SK-N-SH treated with all-trans-retinoic acid at 6 μM for 48 hours (cell line): ENCODE measurements at regions not wholly inside any gene's neighbourhood (a gene's known extent, or its start where the extent isn't known, plus 50 kb on each side); places are given as distances from the start of the nearest gene placed in this dataset.

Source experiments
- ATAC-seq: fragments of 200-7000 bp; cut with Tn5 transposase; 3 replicates; pipeline ENCODE4 v1.9.1; 2020; ENCODE audit warnings: mild to moderate bottlenecking, moderate library complexity
- ARNTL ChIP-seq: fragments of 450-650 bp; formaldehyde crosslinking; IDR thresholded peaks from 2 replicates; pipeline ENCODE4 v1.5.0; 2020; ENCODE audit warnings: low read depth, mild to moderate bottlenecking, moderate library complexity, borderline replicate concordance
- BACH2 ChIP-seq: fragments of 250-450 bp; sonication (Bioruptor Pico); IDR thresholded peaks from 2 replicates; pipeline ENCODE4 v1.9.0; 2021; ENCODE audit warnings: mild to moderate bottlenecking, borderline replicate concordance
- CREB5 ChIP-seq: fragments of 250-450 bp; sonication (Bioruptor Pico); IDR thresholded peaks from 2 replicates; pipeline ENCODE4 v1.5.1; 2020; ENCODE audit warnings: low read depth, mild to moderate bottlenecking, moderate library complexity
- CSDC2 ChIP-seq: fragments of 250-450 bp; sonication (Bioruptor Pico); IDR thresholded peaks from 2 replicates; pipeline ENCODE4 v1.5.0; 2020; ENCODE audit warnings: mild to moderate bottlenecking, moderate library complexity
- CSRNP3 ChIP-seq: fragments of 250-450 bp; sonication (Bioruptor Pico); IDR thresholded peaks from 2 replicates; pipeline ENCODE4 v1.5.1; 2021; ENCODE audit warnings: mild to moderate bottlenecking, moderate library complexity
- ESRRG ChIP-seq: fragments of 250-450 bp; sonication (Bioruptor Pico); IDR thresholded peaks from 2 replicates; pipeline ENCODE4 v1.6.1; 2021; ENCODE audit warnings: mild to moderate bottlenecking
- ISL1 ChIP-seq: fragments of 250-450 bp; sonication (Bioruptor Pico); IDR thresholded peaks from 2 replicates; pipeline ENCODE4 v2.1.2; 2022; ENCODE audit warnings: mild to moderate bottlenecking, moderate library complexity
- OSR1 ChIP-seq: fragments of 250-450 bp; sonication (Bioruptor Pico); IDR thresholded peaks from 2 replicates; pipeline ENCODE4 v1.8.0; 2022; ENCODE audit warnings: moderate library complexity, mild to moderate bottlenecking, inconsistent platforms
- PATZ1 ChIP-seq: fragments of 250-450 bp; sonication (Bioruptor Pico); IDR thresholded peaks from 2 replicates; pipeline ENCODE4 v1.8.0; 2020; ENCODE audit warnings: mild to moderate bottlenecking, moderate library complexity, borderline replicate concordance
- POU6F1 ChIP-seq: fragments of 250-450 bp; sonication (Bioruptor Pico); IDR thresholded peaks from 2 replicates; pipeline ENCODE4 v1.8.0; 2021; ENCODE audit warnings: low read depth, mild to moderate bottlenecking, moderate library complexity, borderline replicate concordance
- PPARA ChIP-seq: fragments of 250-450 bp; sonication (Bioruptor Pico); IDR thresholded peaks from 2 replicates; pipeline ENCODE4 v1.5.0; 2020; ENCODE audit warnings: mild to moderate bottlenecking, borderline replicate concordance
- RARB ChIP-seq: fragments of 250-450 bp; sonication (Bioruptor Pico); IDR thresholded peaks from 2 replicates; pipeline ENCODE4 v1.8.0; 2021; ENCODE audit warnings: mild to moderate bottlenecking, moderate library complexity
- SNAI2 ChIP-seq: fragments of 250-450 bp; sonication (Bioruptor Pico); IDR thresholded peaks from 2 replicates; pipeline ENCODE4 v1.5.0; 2020; ENCODE audit warnings: mild to moderate bottlenecking, moderate library complexity
- TCF4 ChIP-seq: fragments of 250-450 bp; sonication (Bioruptor Pico); IDR thresholded peaks from 2 replicates; pipeline ENCODE4 v1.8.0; 2021; ENCODE audit warnings: mild to moderate bottlenecking, moderate library complexity, borderline replicate concordance
- TOX ChIP-seq: fragments of 250-450 bp; sonication (Bioruptor Pico); IDR thresholded peaks from 2 replicates; pipeline ENCODE4 v1.8.0; 2021; ENCODE audit warnings: mild to moderate bottlenecking, moderate library complexity, borderline replicate concordance
- TSHZ2 ChIP-seq: fragments of 250-450 bp; sonication (Bioruptor Pico); IDR thresholded peaks from 2 replicates; pipeline ENCODE4 v1.5.0; 2020; ENCODE audit warnings: mild to moderate bottlenecking, moderate library complexity
- ZC3H10 ChIP-seq: fragments of 250-450 bp; sonication (Bioruptor Pico); IDR thresholded peaks from 2 replicates; pipeline ENCODE4 v1.5.1; 2021; ENCODE audit warnings: mild to moderate bottlenecking, moderate library complexity
- ZFP3 ChIP-seq: fragments of 250-450 bp; sonication (Bioruptor Pico); IDR thresholded peaks from 2 replicates; pipeline ENCODE4 v1.5.0; 2020; ENCODE audit warnings: mild to moderate bottlenecking, moderate library complexity
- ZFP30 ChIP-seq: fragments of 450-650 bp; formaldehyde crosslinking; IDR thresholded peaks from 2 replicates; pipeline ENCODE4 v1.5.0; 2022; ENCODE audit warnings: mild to moderate bottlenecking, moderate library complexity
- ZNF565 ChIP-seq: fragments of 450-650 bp; formaldehyde crosslinking; conservative IDR thresholded peaks from 2 replicates; pipeline ENCODE4 v1.5.0; 2020; ENCODE audit warnings: low read depth, mild to moderate bottlenecking, moderate library complexity
- ZNF8 ChIP-seq: fragments of 450-650 bp; formaldehyde crosslinking; IDR thresholded peaks from 2 replicates; pipeline ENCODE4 v1.5.0; 2020; ENCODE audit warnings: mild to moderate bottlenecking, moderate library complexity

GRCh38 chr4:81790477-81790876 is 318.8 kb upstream of the RASGEF1B start:
- no peak for TF ChIP-seq TSHZ2 (CRISPR knock-in tag)
- no peak for TF ChIP-seq OSR1 (CRISPR knock-in tag)
- TF ChIP-seq CREB5 (CRISPR knock-in tag) = no peak
- TF ChIP-seq PPARA (CRISPR knock-in tag) = no peak
- TF ChIP-seq PATZ1 (CRISPR knock-in tag) = no peak
- TF ChIP-seq ESRRG = no peak
- no peak for TF ChIP-seq ZNF565 (CRISPR knock-in tag)
- TF ChIP-seq CSRNP3 (CRISPR knock-in tag) = no peak
- no peak for TF ChIP-seq TOX (CRISPR knock-in tag)
- TF ChIP-seq SNAI2 (CRISPR knock-in tag) = no peak
- TF ChIP-seq POU6F1 (CRISPR knock-in tag) = no peak
- TF ChIP-seq ISL1 = no peak
- TF ChIP-seq ARNTL (CRISPR knock-in tag) = no peak
- ATAC-seq = no peak

- no peak for ATAC-seq
- TF ChIP-seq TOX (CRISPR knock-in tag) (no peak), CSDC2 (CRISPR knock-in tag) (no peak), BACH2 (CRISPR knock-in tag) (no peak), PATZ1 (CRISPR knock-in tag) (no peak), TSHZ2 (CRISPR knock-in tag) (no peak), ESRRG (no peak), ARNTL (CRISPR knock-in tag) (no peak), TCF4 (no peak), ZC3H10 (no peak), ZFP3 (CRISPR knock-in tag) (no peak), RARB (CRISPR knock-in tag) (no peak), ZNF8 (CRISPR knock-in tag) (no peak), ZNF565 (CRISPR knock-in tag) (no peak), ZFP30 (CRISPR knock-in tag) (no peak), POU6F1 (CRISPR knock-in tag) (no peak)
These were observed 318.2 kb upstream of the RASGEF1B start for GRCh38 chr4:81789741-81790399.
